ENCODE measurements at regions not wholly inside any gene's neighbourhood (a gene's known extent, or its start where the extent isn't known, plus 50 kb on each side); places are given as distances from the start of the nearest gene placed in this dataset.

- Histone ChIP-seq H4K20me1 (ENCODE audit: insufficient read depth) (no peaks in the 10 kb centered on the region), H3K4me3 (IDR thresholded peaks at IDR 0.05; ENCODE audit: insufficient read depth, low read depth, low read length) (no peak overlapping the region), H3K4me2 (no peak overlapping the region), H3K79me2 (ENCODE audit: insufficient read depth, low read depth) (no peaks in the 10 kb centered on the region), H3K27me3 (ENCODE audit: insufficient read depth, low read depth) (no peaks in the 10 kb centered on the region), H3K9ac (no peak overlapping the region), H2AFZ (ENCODE audit: low read depth) (no peak overlapping the region), H3K27ac (no peak overlapping the region), H3K36me3 (ENCODE audit: insufficient read depth) (no peaks in the 10 kb centered on the region), H3K4me1 (ENCODE audit: low read depth, poor library complexity, severe bottlenecking) (no peaks in the 10 kb centered on the region)
- no peak for TF ChIP-seq CTCF (conservative IDR thresholded peaks at IDR 0.05; ENCODE audit: low read depth, low read length)
Observed at GRCh38 chr10:6746782-6747181, 166.7 kb upstream of the PRKCQ start.

- no peak overlapping the region for H3K4me3 ChIP-seq (IDR thresholded peaks at IDR 0.05; ENCODE audit: insufficient read depth, low read depth, low read length)
- no peak overlapping the region for H3K27ac ChIP-seq
- no peak overlapping the region for H3K4me2 ChIP-seq
- no peak overlapping the region for H3K9ac ChIP-seq
- H3K4me1 ChIP-seq (ENCODE audit: low read depth, poor library complexity, severe bottlenecking): no peaks in the 10 kb centered on the region
- H3K27me3 ChIP-seq (ENCODE audit: insufficient read depth, low read depth): no peaks in the 10 kb centered on the region
- H4K20me1 ChIP-seq (ENCODE audit: insufficient read depth): no peaks in the 10 kb centered on the region
- H3K79me2 ChIP-seq (ENCODE audit: insufficient read depth, low read depth): no peaks in the 10 kb centered on the region
- H2AFZ ChIP-seq (ENCODE audit: low read depth): no peak overlapping the region
- TF ChIP-seq CTCF (conservative IDR thresholded peaks at IDR 0.05; ENCODE audit: low read depth, low read length): no peak
- no peaks in the 10 kb centered on the region for H3K36me3 ChIP-seq (ENCODE audit: insufficient read depth)
Observed at GRCh38 chr10:6743291-6743849, 163.3 kb upstream of the PRKCQ start.

GRCh38 chr10:6741541-6741941 lies 161.5 kb upstream of the PRKCQ start:
- Histone ChIP-seq H3K79me2 (ENCODE audit: insufficient read depth, low read depth) (no peaks in the 10 kb centered on the region), H3K9ac (no peak overlapping the region), H3K4me2 (no peak overlapping the region), H3K27me3 (ENCODE audit: insufficient read depth, low read depth) (no peaks in the 10 kb centered on the region), H3K36me3 (ENCODE audit: insufficient read depth) (no peaks in the 10 kb centered on the region), H3K4me1 (ENCODE audit: low read depth, poor library complexity, severe bottlenecking) (no peaks in the 10 kb centered on the region), H2AFZ (ENCODE audit: low read depth) (no peak overlapping the region), H3K27ac (no peak overlapping the region), H3K4me3 (IDR thresholded peaks at IDR 0.05; ENCODE audit: insufficient read depth, low read depth, low read length) (no peak overlapping the region), H4K20me1 (ENCODE audit: insufficient read depth) (no peaks in the 10 kb centered on the region)
- TF ChIP-seq CTCF (conservative IDR thresholded peaks at IDR 0.05; ENCODE audit: low read depth, low read length): no peak

- Histone ChIP-seq H3K4me3 (IDR thresholded peaks at IDR 0.05; ENCODE audit: insufficient read depth, low read depth, low read length) (no peak overlapping the region), H3K27me3 (ENCODE audit: insufficient read depth, low read depth) (no peaks in the 10 kb centered on the region), H3K36me3 (ENCODE audit: insufficient read depth) (no peaks in the 10 kb centered on the region), H3K79me2 (ENCODE audit: insufficient read depth, low read depth) (no peaks in the 10 kb centered on the region), H4K20me1 (ENCODE audit: insufficient read depth) (no peaks in the 10 kb centered on the region), H3K4me2 (no peak overlapping the region), H3K9ac (no peak overlapping the region), H2AFZ (ENCODE audit: low read depth) (no peak overlapping the region), H3K4me1 (ENCODE audit: low read depth, poor library complexity, severe bottlenecking) (no peaks in the 10 kb centered on the region), H3K27ac (no peak overlapping the region)
- TF ChIP-seq CTCF (conservative IDR thresholded peaks at IDR 0.05; ENCODE audit: low read depth, low read length): no peak
Observed at GRCh38 chr10:6739530-6740174, 159.6 kb upstream of the PRKCQ start.
